Lower leg skin (tissue), 3 donors: ENCODE measurements at regions not wholly inside any gene's neighbourhood (a gene's known extent, or its start where the extent isn't known, plus 50 kb on each side); places are given as distances from the start of the nearest gene placed in this dataset.

ENCODE experiments used
- POLR2A ChIP-seq, 2 donors: fragments of 450-650 bp; IDR thresholded peaks; one replicate each; pipeline ENCODE4 v1.6.1; 2016 to 2017; ENCODE audit warnings: antibody characterized with exemption in 2 of 2, mild to moderate bottlenecking in 1 of 2, moderate library complexity in 1 of 2
- TF ChIP-seq, protein P1 (sequence below), 3 donors: fragments of 450-650 bp; IDR thresholded peaks; one replicate each; pipeline ENCODE4 v1.5.1; 2016; ENCODE audit warnings: antibody characterized with exemption in 3 of 3, mild to moderate bottlenecking in 3 of 3, moderate library complexity in 2 of 3

DNA sequence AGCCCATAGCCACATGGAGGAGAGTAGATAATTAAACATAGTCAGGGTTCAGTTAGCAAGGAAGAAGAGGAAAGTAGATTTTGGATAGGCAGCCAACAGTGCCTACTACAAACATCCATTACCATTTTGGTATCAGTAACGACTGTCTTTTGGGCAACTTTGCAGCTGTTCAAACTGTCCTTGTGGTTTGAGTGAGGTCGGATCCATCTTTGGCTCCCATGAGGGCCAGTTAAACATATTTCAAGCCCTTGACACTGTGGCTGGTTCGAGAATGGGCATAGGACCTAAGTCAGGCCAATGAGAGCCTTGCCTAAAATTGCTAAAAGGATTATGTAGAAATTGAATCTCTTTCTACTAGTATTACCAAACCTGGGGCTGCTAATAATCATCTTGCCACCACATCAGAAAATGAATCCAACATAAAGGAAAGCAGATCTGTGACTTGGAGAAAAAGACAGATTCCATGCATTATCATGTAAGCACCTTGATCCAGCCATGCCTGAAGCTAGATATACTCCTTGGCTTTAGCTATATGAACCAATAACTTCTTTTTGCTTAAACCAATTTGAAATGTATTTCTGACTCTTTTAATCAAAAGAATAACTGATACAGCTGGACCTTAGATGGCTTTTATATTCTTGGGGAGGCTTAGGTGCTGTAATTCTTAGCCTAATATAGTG, 75.0 kb upstream of the STAM2 start:
- no peak for TF ChIP-seq POLR2A (IDR thresholded peaks at IDR 0.05)
- TF ChIP-seq, protein P1, sequence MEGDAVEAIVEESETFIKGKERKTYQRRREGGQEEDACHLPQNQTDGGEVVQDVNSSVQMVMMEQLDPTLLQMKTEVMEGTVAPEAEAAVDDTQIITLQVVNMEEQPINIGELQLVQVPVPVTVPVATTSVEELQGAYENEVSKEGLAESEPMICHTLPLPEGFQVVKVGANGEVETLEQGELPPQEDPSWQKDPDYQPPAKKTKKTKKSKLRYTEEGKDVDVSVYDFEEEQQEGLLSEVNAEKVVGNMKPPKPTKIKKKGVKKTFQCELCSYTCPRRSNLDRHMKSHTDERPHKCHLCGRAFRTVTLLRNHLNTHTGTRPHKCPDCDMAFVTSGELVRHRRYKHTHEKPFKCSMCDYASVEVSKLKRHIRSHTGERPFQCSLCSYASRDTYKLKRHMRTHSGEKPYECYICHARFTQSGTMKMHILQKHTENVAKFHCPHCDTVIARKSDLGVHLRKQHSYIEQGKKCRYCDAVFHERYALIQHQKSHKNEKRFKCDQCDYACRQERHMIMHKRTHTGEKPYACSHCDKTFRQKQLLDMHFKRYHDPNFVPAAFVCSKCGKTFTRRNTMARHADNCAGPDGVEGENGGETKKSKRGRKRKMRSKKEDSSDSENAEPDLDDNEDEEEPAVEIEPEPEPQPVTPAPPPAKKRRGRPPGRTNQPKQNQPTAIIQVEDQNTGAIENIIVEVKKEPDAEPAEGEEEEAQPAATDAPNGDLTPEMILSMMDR (IDR thresholded peaks at IDR 0.05): no peak
